LHCN-M2 (cell line): ENCODE measurements at regions not wholly inside any gene's neighbourhood (a gene's known extent, or its start where the extent isn't known, plus 50 kb on each side); places are given as distances from the start of the nearest gene placed in this dataset.
"Not testable (repeated sequence)": the region's sequence is repeated elsewhere in the genome, so short reads cannot be mapped to it uniquely, and the experiment has no call there.

Source experiments
- DNase-seq: peaks from one replicate; pipeline ENCODE4 v3.0.0-alpha.2; 2012; ENCODE audit warnings: low read depth

GRCh38 chr14:28820677-28821076 lies 54.1 kb downstream of the FOXG1 start:
- DNase-seq = no peak

- no peak for DNase-seq
Observed at GRCh38 chr14:28821993-28822392, 55.4 kb downstream of the FOXG1 start.

GRCh38 chr14:28823245-28823644 lies 56.7 kb downstream of the FOXG1 start:
- DNase-seq = no peak

DNA sequence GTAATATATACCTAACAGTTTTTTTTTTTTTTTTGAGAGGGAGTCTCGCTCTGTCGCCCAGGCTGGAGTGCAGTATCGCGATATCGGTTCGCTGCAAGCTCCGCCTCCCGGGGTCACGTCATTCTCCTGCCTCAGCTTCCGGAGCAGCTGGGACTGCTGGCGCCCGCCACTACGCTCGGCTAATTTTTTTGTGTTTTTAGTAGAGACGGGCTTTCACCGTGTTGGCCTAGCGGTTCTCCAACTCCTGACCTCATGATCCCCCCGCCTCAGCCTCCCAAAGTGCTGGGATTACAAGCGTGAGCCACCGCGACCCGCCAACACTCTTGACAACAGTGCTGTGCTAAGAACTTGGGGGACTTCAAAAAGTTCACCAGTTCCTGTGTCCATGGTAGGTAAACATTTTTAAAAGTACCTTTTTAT lies 63.5 kb downstream of the FOXG1 start:
- no peak for DNase-seq

- DNase-seq = no peak
Observed at GRCh38 chr14:28831126-28831525, 64.5 kb downstream of the FOXG1 start.

- DNase-seq = not testable (repeated sequence)
Observed at GRCh38 chr14:28842569-28842968, 76.0 kb downstream of the FOXG1 start.

- peak; percentile 51 for DNase-seq
Observed at GRCh38 chr14:28867571-28867970, 101.0 kb downstream of the FOXG1 start.

DNA sequence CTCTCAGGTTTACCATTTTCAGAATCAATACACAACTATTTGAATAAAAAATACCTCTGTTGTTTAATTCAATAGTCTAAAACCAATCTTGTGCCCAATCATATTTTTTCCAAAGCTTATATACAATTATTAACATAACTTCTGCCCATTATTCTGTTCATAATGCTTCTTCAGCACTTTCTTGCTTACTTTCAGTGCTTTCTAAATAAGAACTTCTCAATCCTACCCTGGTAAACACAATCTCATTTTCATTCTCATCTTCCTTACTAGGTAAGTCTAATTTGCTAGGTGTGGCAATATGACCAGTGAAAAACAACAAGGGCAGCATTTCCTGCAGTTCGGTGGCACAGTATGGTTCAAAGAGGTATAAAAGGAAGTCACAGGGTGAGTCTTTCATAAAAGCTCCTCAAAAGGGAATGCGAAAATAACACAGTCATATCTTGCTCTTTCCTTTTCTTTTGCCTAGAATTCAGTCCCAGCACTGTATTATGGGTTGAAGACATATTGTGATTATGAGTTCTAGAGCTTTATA lies 103.5 kb downstream of the FOXG1 start:
- no peak for DNase-seq

DNA sequence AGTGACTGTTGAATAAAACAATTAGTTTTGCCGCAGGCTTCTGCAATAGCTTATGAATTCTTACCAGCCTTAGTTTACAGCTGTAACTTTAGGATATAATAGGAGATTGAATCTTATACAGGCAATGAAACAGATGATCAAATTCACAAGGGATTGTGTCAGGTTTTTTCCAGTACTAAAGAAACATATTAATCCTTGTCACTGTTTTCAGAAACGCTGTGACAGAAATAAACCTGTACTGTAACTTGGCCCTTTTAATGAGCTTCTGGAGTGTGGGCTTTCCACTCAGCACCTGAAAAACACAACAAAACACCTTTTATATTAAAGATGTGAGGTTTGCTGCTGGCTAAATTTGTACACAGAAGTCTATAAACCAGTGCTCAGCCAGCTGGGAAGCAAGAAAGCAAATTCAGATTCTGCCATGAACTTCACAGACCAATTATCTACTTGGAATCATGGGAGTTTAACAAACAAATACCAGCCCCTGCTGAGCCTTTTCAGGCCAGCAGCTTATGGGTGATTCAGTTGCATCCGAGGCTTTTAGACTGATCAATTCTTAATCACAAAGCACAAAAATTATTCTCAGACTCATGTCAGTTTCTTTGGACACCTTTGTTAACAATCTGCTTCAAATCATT lies 109.5 kb downstream of the FOXG1 start:
- no peak for DNase-seq

DNA sequence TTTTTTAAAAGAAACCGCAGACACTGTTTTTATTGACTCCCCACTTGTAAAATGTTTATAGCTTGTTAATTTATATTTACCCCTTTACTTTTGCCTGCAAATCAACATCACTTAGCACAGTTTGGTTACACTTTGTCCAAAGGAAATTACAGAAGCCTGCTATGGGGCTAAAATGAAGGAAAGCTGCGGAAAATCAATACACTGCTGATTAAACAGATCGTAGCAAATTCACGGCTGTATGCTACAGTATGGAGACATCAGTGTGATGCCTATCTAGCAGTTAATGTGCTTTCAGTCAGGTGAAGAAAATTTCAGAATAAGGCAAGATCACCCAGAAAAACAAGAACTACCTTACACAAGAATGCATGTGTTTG lies 110.0 kb downstream of the FOXG1 start:
- DNase-seq = no peak

DNA sequence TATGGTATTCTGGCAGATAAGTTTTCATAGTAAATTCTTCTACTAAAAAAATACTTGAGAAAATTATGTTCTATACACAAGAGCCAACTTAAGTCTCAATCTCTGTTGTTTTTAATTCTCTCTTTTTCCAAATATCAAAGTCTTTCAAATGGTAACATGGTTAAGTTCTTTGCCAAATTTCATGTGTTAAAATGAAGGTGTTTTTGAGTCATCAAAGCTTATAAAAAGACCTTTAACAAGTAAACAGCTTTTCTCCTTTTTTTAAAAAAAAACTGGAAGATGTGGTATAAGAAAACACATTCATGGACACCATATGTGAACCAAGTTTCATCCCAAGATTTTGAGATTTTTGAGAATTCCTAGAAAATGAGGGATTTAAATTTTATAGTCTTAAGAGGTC lies 111.3 kb downstream of the FOXG1 start:
- no peak for DNase-seq

GRCh38 chr14:28879573-28879996 lies 113.0 kb downstream of the FOXG1 start:
- no peak for DNase-seq

DNA sequence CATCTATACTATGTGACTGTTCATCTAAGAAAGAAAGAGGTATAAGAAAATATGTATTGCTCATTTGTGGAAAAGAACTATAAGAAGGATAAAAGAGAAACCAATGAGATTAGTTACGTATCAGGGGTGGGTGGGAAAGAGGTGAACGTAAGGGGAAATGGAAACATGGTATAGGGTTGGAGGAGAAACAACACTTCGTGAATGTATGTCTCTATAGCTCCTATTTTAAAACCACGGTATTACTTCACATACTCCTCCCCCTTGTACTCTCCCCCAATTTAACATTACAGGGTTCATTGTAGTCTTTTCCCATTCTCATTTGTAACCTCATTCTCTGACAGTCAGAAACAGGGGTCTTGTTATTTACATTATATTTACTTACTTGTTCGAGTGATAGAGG lies 120.4 kb downstream of the FOXG1 start:
- no peak for DNase-seq

DNA sequence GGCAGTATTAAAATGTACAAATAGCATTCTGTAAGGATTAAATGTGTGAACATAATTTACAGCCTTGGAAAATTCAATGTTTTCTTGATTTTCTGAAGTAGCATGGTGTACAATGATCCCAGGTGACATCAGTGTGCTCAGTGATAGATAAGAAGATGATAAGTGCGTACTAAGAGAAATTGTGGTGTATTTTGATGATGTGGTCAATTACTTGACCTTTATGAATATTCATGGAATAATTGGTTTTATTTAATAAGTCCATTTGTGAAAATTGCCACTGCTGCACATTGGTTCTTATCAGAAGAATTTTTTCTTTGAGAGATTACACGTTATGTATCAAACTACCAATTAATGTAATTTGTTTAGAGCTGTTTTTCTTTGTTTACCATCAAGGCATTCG lies 128.8 kb downstream of the FOXG1 start:
- DNase-seq = no peak

GRCh38 chr14:28896337-28896736 lies 129.8 kb downstream of the FOXG1 start:
- no peak for DNase-seq

DNA sequence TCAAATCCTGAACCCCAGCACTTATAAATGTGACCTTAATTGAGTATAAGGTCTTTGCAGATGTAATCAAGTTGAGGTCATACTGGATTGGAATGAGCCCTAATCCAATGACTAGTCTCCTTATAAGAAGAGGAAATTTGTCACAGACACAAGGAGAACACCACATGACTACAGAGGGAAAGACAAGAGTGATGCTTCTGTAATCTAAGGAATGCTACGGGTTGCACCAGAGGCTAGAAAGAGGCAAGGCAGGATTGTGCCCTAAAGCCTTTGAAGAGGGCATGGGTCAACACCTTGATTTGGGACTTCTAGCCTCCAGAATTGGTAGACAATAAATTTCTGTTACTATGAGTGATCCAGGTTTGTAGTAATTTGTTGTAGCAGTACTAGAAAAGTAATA lies 135.0 kb downstream of the FOXG1 start:
- DNase-seq = no peak

GRCh38 chr14:28902930-28903329 lies 136.3 kb downstream of the FOXG1 start:
- DNase-seq = peak; percentile 0

DNA sequence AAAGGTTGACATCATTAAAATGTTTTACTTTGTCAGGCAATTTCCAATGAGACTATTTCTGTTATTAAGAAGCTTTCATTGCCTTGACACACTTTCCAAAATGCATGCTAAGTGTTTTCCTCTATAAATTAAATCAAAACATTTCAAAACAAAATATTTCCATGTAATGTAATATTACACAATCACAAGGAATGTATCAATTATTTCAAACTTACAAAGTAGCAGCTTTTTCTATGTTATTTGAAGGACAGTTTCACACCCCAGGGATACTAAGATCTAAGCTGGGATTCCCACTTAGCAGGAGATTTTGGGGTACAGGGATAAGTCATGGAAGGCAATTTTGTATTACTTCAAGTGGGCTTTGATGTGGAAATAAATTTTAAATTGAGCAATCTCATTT lies 144.9 kb downstream of the FOXG1 start:
- DNase-seq = no peak

DNA sequence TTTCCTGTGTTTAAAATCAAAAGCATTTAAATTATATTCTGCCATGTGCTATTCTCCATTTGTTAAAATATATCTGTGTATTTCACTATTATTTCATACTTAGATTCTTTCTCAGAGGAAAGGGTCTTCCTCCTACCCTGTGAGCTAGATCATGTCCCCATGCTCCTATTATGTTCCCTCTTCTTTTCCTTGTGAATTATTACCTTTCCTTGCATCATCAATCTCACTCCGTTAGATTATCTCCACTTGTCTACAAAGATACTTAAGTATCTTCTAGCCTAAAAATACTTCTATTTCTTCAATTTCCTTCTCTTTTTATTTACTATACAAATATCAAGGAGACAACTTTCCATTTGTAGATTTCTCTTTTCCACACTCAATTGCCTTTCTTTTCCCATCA lies 146.5 kb downstream of the FOXG1 start:
- no peak for DNase-seq

DNA sequence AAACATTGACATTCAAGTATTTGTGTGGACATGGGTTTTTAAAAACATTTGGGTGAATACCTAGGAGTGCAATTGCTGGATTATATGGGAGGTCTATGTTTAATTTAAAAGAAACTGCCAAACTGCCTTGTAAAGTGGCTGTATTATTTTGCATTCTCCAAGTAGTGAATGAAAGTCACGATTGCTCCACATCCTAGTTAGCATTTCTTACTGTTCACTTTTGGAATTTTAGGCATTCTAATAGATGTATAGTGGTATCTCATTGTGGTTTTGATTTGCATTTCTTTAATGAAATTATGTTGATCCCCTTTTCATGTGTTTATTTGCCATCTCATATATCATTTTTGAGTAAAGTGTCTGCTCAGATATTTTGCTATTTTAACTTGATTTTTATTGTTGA lies 159.5 kb downstream of the FOXG1 start:
- no peak for DNase-seq

DNA sequence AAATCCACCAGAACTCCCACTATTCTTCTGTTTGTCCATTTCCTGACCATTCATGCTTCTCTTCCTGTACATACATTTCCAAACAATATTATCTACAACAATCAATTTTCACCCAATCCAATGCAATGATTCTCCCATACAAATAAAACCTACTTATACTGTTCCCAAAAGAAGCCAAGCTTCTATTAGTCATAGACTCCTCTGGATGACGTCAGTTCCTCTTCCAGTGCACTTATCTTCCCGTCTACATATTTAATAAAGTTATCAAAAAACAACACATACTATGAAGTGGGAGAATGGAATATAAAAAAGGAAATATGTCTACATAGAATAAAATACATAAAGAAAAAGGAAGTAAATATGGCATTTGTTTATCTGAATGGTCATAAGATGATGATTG lies 165.4 kb downstream of the FOXG1 start:
- DNase-seq = no peak

DNA sequence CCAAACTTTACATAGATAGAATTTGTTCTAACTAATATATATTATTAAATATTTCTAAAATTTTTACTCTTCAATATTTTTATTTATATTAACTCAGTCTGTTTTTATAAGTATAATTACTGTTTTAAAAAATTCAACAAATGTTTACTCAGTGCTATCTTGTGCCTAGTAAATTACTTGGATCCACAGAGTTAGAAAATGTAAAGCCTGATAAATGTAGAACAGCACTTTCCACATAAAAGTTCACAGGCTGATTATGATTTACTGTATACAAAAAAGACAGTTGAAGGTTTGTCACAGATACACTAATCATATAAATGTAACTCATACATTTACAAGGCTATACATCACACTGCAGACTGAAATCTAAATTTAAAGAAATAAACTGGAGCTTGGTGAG lies 170.0 kb downstream of the FOXG1 start:
- no peak for DNase-seq

DNA sequence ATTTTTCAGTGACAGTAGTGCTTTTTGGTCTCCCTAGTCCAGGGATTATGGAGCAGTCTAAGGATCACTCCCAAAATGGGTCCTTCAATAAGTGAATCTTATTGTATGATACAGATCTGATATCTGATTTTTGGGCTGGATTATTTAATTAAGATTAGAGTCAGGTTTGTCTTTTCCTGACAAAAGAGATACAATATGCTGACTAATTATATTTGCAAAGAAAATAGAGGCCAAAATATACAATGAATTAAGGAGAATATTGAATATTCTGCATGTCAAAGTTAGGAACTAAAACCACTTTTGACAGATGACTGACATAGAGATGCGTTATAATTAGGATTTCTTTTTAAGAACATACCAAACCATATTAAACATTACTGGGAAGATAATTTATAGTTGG lies 175.2 kb downstream of the FOXG1 start:
- no peak for DNase-seq

GRCh38 chr14:28944605-28945004 lies 178.0 kb downstream of the FOXG1 start:
- no peak for DNase-seq
